ENCODE measurements at regions not wholly inside any gene's neighbourhood (a gene's known extent, or its start where the extent isn't known, plus 50 kb on each side); places are given as distances from the start of the nearest gene placed in this dataset.

DNA sequence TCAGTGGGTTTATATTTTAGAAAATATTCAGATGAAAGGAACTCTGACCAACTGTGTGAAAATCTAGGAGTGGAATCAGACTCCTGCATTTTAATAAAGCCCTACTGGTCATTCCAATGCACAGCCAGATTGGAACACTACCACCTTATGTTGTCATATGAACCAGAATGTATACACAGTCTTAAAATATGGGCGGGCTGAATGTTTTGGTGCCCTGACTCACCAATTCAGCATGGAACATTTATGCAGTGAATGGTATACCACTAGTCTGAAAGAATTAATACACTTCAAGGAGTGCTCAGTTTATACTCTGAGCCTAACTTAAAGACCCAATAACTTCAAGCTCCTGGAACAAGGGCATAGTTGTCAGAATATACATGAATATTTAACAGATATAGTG lies 280.9 kb upstream of the TCF4 start:
- TF ChIP-seq SIN3A (IDR thresholded peaks at IDR 0.05; ENCODE audit: borderline replicate concordance, insufficient read depth, low read length) (no peak), FOXP2 (optimal IDR thresholded peaks at IDR 0.05; ENCODE audit: borderline replicate concordance, extremely low read depth, extremely low read length, insufficient read depth) (no peak), TAF1 (IDR thresholded peaks at IDR 0.05; ENCODE audit: borderline replicate concordance, insufficient read depth, low read length) (no peak)

DNA sequence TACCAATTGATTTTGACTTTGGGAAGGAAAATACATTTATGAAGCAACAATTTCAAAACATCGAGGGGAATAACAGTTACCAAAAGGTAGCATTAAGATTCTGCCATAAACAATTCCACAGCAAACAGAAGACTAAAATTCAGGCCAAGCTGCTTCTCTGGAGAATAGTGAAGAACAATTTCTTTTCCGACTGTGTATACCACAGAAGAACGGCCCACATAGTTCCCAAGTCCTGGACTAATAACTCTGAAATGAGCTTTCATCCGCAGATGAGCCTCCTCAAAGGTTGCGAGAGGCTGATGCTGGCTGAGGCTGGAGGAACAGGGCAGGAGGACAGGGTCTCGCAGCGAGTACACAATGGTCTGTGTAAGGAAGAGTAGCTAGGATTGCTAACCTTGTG lies 278.9 kb upstream of the TCF4 start:
- TF ChIP-seq TAF1 (IDR thresholded peaks at IDR 0.05; ENCODE audit: borderline replicate concordance, insufficient read depth, low read length), result no peak
- TF ChIP-seq SIN3A (IDR thresholded peaks at IDR 0.05; ENCODE audit: borderline replicate concordance, insufficient read depth, low read length), result no peak
- no peak for TF ChIP-seq FOXP2 (optimal IDR thresholded peaks at IDR 0.05; ENCODE audit: borderline replicate concordance, extremely low read depth, extremely low read length, insufficient read depth)
- TF ChIP-seq, protein P1, sequence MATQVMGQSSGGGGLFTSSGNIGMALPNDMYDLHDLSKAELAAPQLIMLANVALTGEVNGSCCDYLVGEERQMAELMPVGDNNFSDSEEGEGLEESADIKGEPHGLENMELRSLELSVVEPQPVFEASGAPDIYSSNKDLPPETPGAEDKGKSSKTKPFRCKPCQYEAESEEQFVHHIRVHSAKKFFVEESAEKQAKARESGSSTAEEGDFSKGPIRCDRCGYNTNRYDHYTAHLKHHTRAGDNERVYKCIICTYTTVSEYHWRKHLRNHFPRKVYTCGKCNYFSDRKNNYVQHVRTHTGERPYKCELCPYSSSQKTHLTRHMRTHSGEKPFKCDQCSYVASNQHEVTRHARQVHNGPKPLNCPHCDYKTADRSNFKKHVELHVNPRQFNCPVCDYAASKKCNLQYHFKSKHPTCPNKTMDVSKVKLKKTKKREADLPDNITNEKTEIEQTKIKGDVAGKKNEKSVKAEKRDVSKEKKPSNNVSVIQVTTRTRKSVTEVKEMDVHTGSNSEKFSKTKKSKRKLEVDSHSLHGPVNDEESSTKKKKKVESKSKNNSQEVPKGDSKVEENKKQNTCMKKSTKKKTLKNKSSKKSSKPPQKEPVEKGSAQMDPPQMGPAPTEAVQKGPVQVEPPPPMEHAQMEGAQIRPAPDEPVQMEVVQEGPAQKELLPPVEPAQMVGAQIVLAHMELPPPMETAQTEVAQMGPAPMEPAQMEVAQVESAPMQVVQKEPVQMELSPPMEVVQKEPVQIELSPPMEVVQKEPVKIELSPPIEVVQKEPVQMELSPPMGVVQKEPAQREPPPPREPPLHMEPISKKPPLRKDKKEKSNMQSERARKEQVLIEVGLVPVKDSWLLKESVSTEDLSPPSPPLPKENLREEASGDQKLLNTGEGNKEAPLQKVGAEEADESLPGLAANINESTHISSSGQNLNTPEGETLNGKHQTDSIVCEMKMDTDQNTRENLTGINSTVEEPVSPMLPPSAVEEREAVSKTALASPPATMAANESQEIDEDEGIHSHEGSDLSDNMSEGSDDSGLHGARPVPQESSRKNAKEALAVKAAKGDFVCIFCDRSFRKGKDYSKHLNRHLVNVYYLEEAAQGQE (IDR thresholded peaks at IDR 0.05; ENCODE audit: insufficient read depth in 1 of 2, low read depth in 2 of 2, low read length in 2 of 2), result no peak
- TF ChIP-seq POLR2AphosphoS5 (IDR thresholded peaks at IDR 0.05; ENCODE audit: low read depth, low read length), result no peak

DNA sequence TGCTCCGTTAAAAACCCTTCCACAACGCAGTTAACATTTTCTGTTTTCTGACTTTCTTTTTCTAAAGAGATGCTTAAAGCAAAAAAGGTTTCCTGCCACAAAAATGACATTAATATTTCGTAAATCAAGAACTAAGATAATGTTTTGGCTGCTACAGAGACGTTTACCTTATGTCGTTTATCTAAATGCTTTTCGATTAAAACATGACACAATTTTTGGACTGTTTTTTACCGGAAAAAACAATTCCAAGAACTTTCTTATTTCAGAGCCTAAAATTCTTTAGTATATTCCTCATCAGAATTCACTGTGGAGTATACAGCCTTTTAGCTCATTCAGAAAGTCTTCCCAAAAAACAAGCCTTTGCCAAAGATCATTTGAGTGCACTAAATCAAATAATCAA lies 278.0 kb upstream of the TCF4 start:
- no peak for TF ChIP-seq TAF1 (IDR thresholded peaks at IDR 0.05; ENCODE audit: borderline replicate concordance, insufficient read depth, low read length)
- TF ChIP-seq, protein P1 (IDR thresholded peaks at IDR 0.05; ENCODE audit: insufficient read depth in 1 of 2, low read depth in 2 of 2, low read length in 2 of 2), result no peak
- TF ChIP-seq POLR2AphosphoS5 (IDR thresholded peaks at IDR 0.05; ENCODE audit: low read depth, low read length), result no peak
- TF ChIP-seq SIN3A (IDR thresholded peaks at IDR 0.05; ENCODE audit: borderline replicate concordance, insufficient read depth, low read length), result no peak
- no peak for TF ChIP-seq FOXP2 (optimal IDR thresholded peaks at IDR 0.05; ENCODE audit: borderline replicate concordance, extremely low read depth, extremely low read length, insufficient read depth)

DNA sequence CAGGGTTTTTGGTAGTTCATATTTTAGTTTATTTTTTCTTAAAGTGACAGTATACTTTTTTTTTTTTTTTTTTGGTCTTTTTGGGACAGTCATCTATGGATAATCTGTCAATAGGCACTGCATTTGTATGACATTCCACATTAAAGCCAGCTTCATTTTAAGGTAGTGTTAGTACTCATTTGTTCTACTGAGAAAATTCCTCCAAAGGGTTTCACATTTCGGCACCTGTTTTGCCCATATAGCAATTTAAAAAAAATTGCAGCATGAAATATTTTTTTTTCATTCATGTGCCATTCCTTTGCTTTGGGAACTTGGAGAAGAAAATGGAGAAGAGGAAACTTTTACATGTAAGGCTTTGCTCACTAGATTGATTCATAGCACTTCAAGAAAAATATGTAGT lies 276.3 kb upstream of the TCF4 start:
- TF ChIP-seq SIN3A (IDR thresholded peaks at IDR 0.05; ENCODE audit: borderline replicate concordance, insufficient read depth, low read length) (no peak), FOXP2 (optimal IDR thresholded peaks at IDR 0.05; ENCODE audit: borderline replicate concordance, extremely low read depth, extremely low read length, insufficient read depth) (no peak), POLR2AphosphoS5 (IDR thresholded peaks at IDR 0.05; ENCODE audit: low read depth, low read length) (no peak), TAF1 (IDR thresholded peaks at IDR 0.05; ENCODE audit: borderline replicate concordance, insufficient read depth, low read length) (no peak)
- TF ChIP-seq, protein P1 (IDR thresholded peaks at IDR 0.05; ENCODE audit: insufficient read depth in 1 of 2, low read depth in 2 of 2, low read length in 2 of 2), result no peak

DNA sequence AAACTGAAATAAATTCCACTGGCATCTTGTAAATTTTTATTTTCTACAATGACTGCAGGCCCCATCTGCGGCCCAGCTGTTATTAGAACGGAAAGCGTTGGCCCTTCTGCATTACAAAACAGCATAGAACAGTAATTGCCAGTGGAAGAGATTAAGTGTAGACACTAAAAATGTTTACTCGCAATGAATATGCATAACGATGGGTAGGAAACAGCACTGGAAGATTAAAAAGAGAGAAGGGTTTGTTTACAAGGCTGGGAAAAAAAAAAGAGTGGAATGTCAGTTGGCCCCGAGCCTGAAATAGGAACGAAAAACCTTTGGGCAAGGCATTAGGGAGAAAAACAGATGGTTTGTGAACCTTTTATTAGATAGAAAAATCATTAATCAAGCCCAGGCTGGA lies 275.9 kb upstream of the TCF4 start:
- TF ChIP-seq SIN3A (IDR thresholded peaks at IDR 0.05; ENCODE audit: borderline replicate concordance, insufficient read depth, low read length), result no peak
- no peak for TF ChIP-seq FOXP2 (optimal IDR thresholded peaks at IDR 0.05; ENCODE audit: borderline replicate concordance, extremely low read depth, extremely low read length, insufficient read depth)
- TF ChIP-seq, protein P1 (IDR thresholded peaks at IDR 0.05; ENCODE audit: insufficient read depth in 1 of 2, low read depth in 2 of 2, low read length in 2 of 2), result no peak
- no peak for TF ChIP-seq POLR2AphosphoS5 (IDR thresholded peaks at IDR 0.05; ENCODE audit: low read depth, low read length)
- no peak for TF ChIP-seq TAF1 (IDR thresholded peaks at IDR 0.05; ENCODE audit: borderline replicate concordance, insufficient read depth, low read length)

Data from PFSK-1 (cell line).